H9 (cell line): ENCODE measurements at regions not wholly inside any gene's neighbourhood (a gene's known extent, or its start where the extent isn't known, plus 50 kb on each side); places are given as distances from the start of the nearest gene placed in this dataset.

Experiments used
- DNase-seq: peaks from one replicate; pipeline ENCODE4 v3.0.0-alpha.2; 2017
- H2AFZ ChIP-seq: one replicate; pipeline ENCODE4 v1.6.1; 2013; ENCODE audit warnings: mild to moderate bottlenecking, low read length, control low read depth, moderate library complexity
- H2AK5ac ChIP-seq: 2 replicates; pipeline ENCODE4 v1.6.1; 2013; ENCODE audit warnings: low read length, control low read depth, mixed read lengths; ENCODE audit not compliant: insufficient read length
- H2BK120ac ChIP-seq: one replicate; pipeline ENCODE4 v1.6.1; 2013; ENCODE audit warnings: low read depth, mild to moderate bottlenecking, low read length, control low read depth, inconsistent platforms; ENCODE audit not compliant: poor library complexity, severe bottlenecking
- H2BK12ac ChIP-seq: 2 replicates; pipeline ENCODE4 v1.6.1; 2013; ENCODE audit warnings: low read length, control low read depth, mixed read lengths, low read depth; ENCODE audit not compliant: insufficient read length
- H2BK15ac ChIP-seq: 2 replicates; pipeline ENCODE4 v1.6.1; 2013; ENCODE audit warnings: low read depth, low read length, control low read depth
- H2BK20ac ChIP-seq: one replicate; pipeline ENCODE4 v1.6.1; 2013; ENCODE audit warnings: low read depth, mild to moderate bottlenecking, low read length, control low read depth, inconsistent platforms; ENCODE audit not compliant: poor library complexity, severe bottlenecking
- H2BK5ac ChIP-seq: 2 replicates; pipeline ENCODE4 v1.6.1; 2013; ENCODE audit warnings: low read length, control low read depth, mixed read lengths; ENCODE audit not compliant: insufficient read length
- H3K14ac ChIP-seq: 2 replicates; pipeline ENCODE4 v1.6.1; 2013; ENCODE audit warnings: low read length, control low read depth; ENCODE audit not compliant: insufficient read depth
- H3K18ac ChIP-seq: 2 replicates; pipeline ENCODE4 v1.6.1; 2013; ENCODE audit warnings: low read depth, mild to moderate bottlenecking, mixed read lengths, low read length, control low read depth; ENCODE audit not compliant: insufficient read length
- H3K23ac ChIP-seq: 2 replicates; pipeline ENCODE4 v1.6.1; 2013; ENCODE audit warnings: low read length, control low read depth, mixed read lengths, low read depth; ENCODE audit not compliant: insufficient read length
- H3K23me2 ChIP-seq: 2 replicates; pipeline ENCODE4 v1.6.1; 2013; ENCODE audit warnings: low read depth, mild to moderate bottlenecking, mixed read lengths, low read length, control low read depth; ENCODE audit not compliant: insufficient read length, poor library complexity, severe bottlenecking
- H3K27ac ChIP-seq: 2 replicates; pipeline ENCODE4 v1.5.1; 2013; ENCODE audit warnings: low read length, control low read depth, mixed read lengths, low read depth; ENCODE audit not compliant: insufficient read length
- H3K27me3 ChIP-seq: 2 replicates; pipeline ENCODE4 v1.6.1; 2013; ENCODE audit warnings: low read length, control low read depth, inconsistent platforms; ENCODE audit not compliant: insufficient read depth
- H3K4ac ChIP-seq: 2 replicates; pipeline ENCODE4 v1.6.1; 2013; ENCODE audit warnings: low read depth, mild to moderate bottlenecking, control low read depth, inconsistent platforms, low read length, moderate library complexity
- H3K4me1 ChIP-seq: 2 replicates; pipeline ENCODE4 v1.6.1; 2013; ENCODE audit warnings: low read length, control low read depth, inconsistent platforms; ENCODE audit not compliant: insufficient read depth
- H3K4me2 ChIP-seq: 2 replicates; pipeline ENCODE4 v1.6.1; 2013; ENCODE audit warnings: low read length, control low read depth, mixed read lengths; ENCODE audit not compliant: insufficient read length, insufficient read depth
- H3K56ac ChIP-seq: 2 replicates; pipeline ENCODE4 v1.6.1; 2013; ENCODE audit warnings: low read depth, mild to moderate bottlenecking, mixed read lengths, low read length, control low read depth; ENCODE audit not compliant: insufficient read length
- H3K79me1 ChIP-seq: 2 replicates; pipeline ENCODE4 v1.6.1; 2013; ENCODE audit warnings: low read depth, mild to moderate bottlenecking, moderate library complexity, low read length, control low read depth, inconsistent platforms; ENCODE audit not compliant: insufficient read depth, poor library complexity, severe bottlenecking
- H3K79me2 ChIP-seq: 2 replicates; pipeline ENCODE4 v1.6.1; 2013; ENCODE audit warnings: low read length, control low read depth, inconsistent platforms; ENCODE audit not compliant: insufficient read depth
- H3K9ac ChIP-seq: 2 replicates; pipeline ENCODE4 v1.6.1; 2013; ENCODE audit warnings: low read length, control low read depth, mixed read lengths; ENCODE audit not compliant: insufficient read length; ENCODE audit errors: extremely low read depth
- H3K9me3 ChIP-seq: one replicate; pipeline ENCODE4 v1.6.1; 2013; ENCODE audit warnings: low read depth, low read length, inconsistent platforms; ENCODE audit not compliant: control insufficient read depth
- H3T11ph ChIP-seq: one replicate; pipeline ENCODE4 v1.6.1; 2013; ENCODE audit warnings: mild to moderate bottlenecking, low read length, control low read depth, inconsistent platforms
- H4K20me1 ChIP-seq: one replicate; pipeline ENCODE4 v1.6.1; 2013; ENCODE audit not compliant: control insufficient read depth, insufficient read length, insufficient read depth
- H4K5ac ChIP-seq: 2 replicates; pipeline ENCODE4 v1.6.1; 2013; ENCODE audit warnings: low read depth, mild to moderate bottlenecking, mixed read lengths, low read length, control low read depth; ENCODE audit not compliant: insufficient read length
- H4K8ac ChIP-seq: replicated peaks from 2 replicates; pipeline ENCODE4 v1.6.1; 2013; ENCODE audit warnings: low read length, control low read depth, mixed read lengths, low read depth; ENCODE audit not compliant: insufficient read length
- H4K91ac ChIP-seq: 2 replicates; pipeline ENCODE4 v1.6.1; 2013; ENCODE audit warnings: low read depth, mild to moderate bottlenecking, moderate library complexity, mixed read lengths, low read length, control low read depth; ENCODE audit not compliant: insufficient read length
- H3K27ac Mint-ChIP-seq, 3 experiments: 2 replicates in 2 of 3; 3 replicates in 1 of 3; pipeline ENCODE4 v1.8.0; 2020 to 2021; ENCODE audit warnings: mixed read lengths in 3 of 3, mild to moderate bottlenecking in 1 of 3, moderate library complexity in 1 of 3
- H3K27me3 Mint-ChIP-seq: 2 replicates; pipeline ENCODE4 v1.8.0; 2021; ENCODE audit warnings: low read depth, mild to moderate bottlenecking, moderate library complexity, mixed read lengths
- H3K36me3 Mint-ChIP-seq, 3 experiments: 2 replicates in 2 of 3; 3 replicates in 1 of 3; pipeline ENCODE4 v1.8.0; 2020 to 2021; ENCODE audit warnings: low read depth in 3 of 3, mixed read lengths in 3 of 3; ENCODE audit not compliant: insufficient read depth in 1 of 3
- H3K4me1 Mint-ChIP-seq, 2 experiments: 2 replicates each; pipeline ENCODE4 v1.8.0; 2020; ENCODE audit warnings: mixed read lengths in 2 of 2
- H3K4me3 Mint-ChIP-seq, 2 experiments: 2 replicates in 1 of 2; 3 replicates in 1 of 2; pipeline ENCODE4 v1.8.0; 2020 to 2021; ENCODE audit warnings: mild to moderate bottlenecking in 2 of 2, mixed read lengths in 2 of 2, moderate library complexity in 1 of 2
- H3K9me3 Mint-ChIP-seq, 2 experiments: 2 replicates in 1 of 2; 3 replicates in 1 of 2; pipeline ENCODE4 v1.8.0; 2020; ENCODE audit warnings: mild to moderate bottlenecking in 2 of 2, mixed read lengths in 2 of 2, moderate library complexity in 1 of 2
- CTCF ChIP-seq: fragments of 200-600 bp; sonication (generic); conservative IDR thresholded peaks from 3 replicates; pipeline ENCODE4 v1.8.0; 2021; ENCODE audit warnings: antibody characterized with exemption, mild to moderate bottlenecking

DNA sequence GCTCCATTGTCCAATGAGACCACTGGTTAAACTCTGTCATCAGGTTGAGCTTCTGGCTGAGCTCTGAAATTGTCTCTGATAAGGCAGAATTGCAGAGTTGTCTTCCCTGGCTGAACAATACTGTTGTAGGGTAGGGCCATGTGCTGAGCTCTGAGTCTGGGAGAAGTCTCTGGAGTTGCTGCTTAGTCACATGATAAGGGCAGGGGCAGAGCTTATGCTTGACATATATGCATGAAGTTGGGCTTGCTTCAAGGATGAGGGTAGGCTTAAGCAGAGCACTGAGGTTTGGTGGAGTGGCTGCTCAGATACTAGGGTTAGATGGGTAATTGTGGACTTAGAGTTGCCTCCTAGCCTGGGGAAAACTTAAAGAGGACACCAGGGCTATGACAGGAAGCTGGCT, 946.3 kb upstream of the MIR17HG start:
- no peak overlapping the region for H4K5ac ChIP-seq
- H3K4me3 Mint-ChIP-seq = no peak overlapping the region
- H3K36me3 Mint-ChIP-seq = peaks cover 0 to 16% (median 5%) of the 10 kb centered on the region in 3 experiments; a peak in 5 of 7 replicates
- H3K79me1 ChIP-seq = no peaks in the 10 kb centered on the region
- H2BK5ac ChIP-seq = no peak overlapping the region
- H3K18ac ChIP-seq = no peak overlapping the region
- no peak for DNase-seq
- H2BK20ac ChIP-seq = no peak overlapping the region
- H3K27ac Mint-ChIP-seq = no peak overlapping the region; a peak in 1 of 7 replicates
- H4K91ac ChIP-seq = no peak overlapping the region
- H3K4me2 ChIP-seq = no peak overlapping the region
- H2AK5ac ChIP-seq = no peak overlapping the region
- no peak for TF ChIP-seq CTCF
- no peak overlapping the region for H2BK12ac ChIP-seq
- H3K14ac ChIP-seq = no peak overlapping the region
- no peak overlapping the region for H2BK120ac ChIP-seq
- no peak overlapping the region for H4K8ac ChIP-seq
- H3K56ac ChIP-seq = no peak overlapping the region
- no peaks in the 10 kb centered on the region for H3K79me2 ChIP-seq
- no peak overlapping the region for H3K4ac ChIP-seq
- no peaks in the 10 kb centered on the region for H3K27me3 Mint-ChIP-seq
- H3K23ac ChIP-seq = no peak overlapping the region
- H3K9me3 ChIP-seq = no peaks in the 10 kb centered on the region
- H4K20me1 ChIP-seq = no peaks in the 10 kb centered on the region
- H3K23me2 ChIP-seq = no peaks in the 10 kb centered on the region
- H2BK15ac ChIP-seq = no peak overlapping the region
- peaks cover 6 to 13% of the 10 kb centered on the region in 2 experiments; a peak in 4 of 5 replicates for H3K9me3 Mint-ChIP-seq
- no peak overlapping the region for H3K9ac ChIP-seq
- H3K27ac ChIP-seq = no peak overlapping the region
- H3K4me1 ChIP-seq = peaks cover 5% of the 10 kb centered on the region; the same call in 1 of the 2 replicates
- H2AFZ ChIP-seq = no peak overlapping the region
- H3K27me3 ChIP-seq = no peaks in the 10 kb centered on the region
- H3K4me1 Mint-ChIP-seq = peaks cover 17% of the 10 kb centered on the region in 2 experiments
- no peak overlapping the region for H3T11ph ChIP-seq
